Upper lobe of right lung (tissue), 1 donor: ENCODE measurements at regions not wholly inside any gene's neighbourhood (a gene's known extent, or its start where the extent isn't known, plus 50 kb on each side); places are given as distances from the start of the nearest gene placed in this dataset.

Experiments
- ATAC-seq: fragments of 200-7000 bp; cut with Tn5 transposase; one replicate; pipeline ENCODE4 v1.9.1; 2020; ENCODE audit warnings: mild to moderate bottlenecking, moderate library complexity
- DNase-seq: peaks from one replicate; pipeline ENCODE4 v3.0.0-alpha.2; 2020
- H3K27ac ChIP-seq: fragments of 200-600 bp; one replicate; pipeline ENCODE4 v1.8.0; 2022
- H3K27me3 ChIP-seq: fragments of 200-600 bp; one replicate; pipeline ENCODE4 v1.8.0; 2022; ENCODE audit warnings: mild to moderate bottlenecking
- H3K36me3 ChIP-seq: fragments of 200-600 bp; one replicate; pipeline ENCODE4 v1.8.0; 2022
- H3K4me1 ChIP-seq: fragments of 200-600 bp; one replicate; pipeline ENCODE4 v1.8.0; 2022
- H3K4me3 ChIP-seq: fragments of 200-600 bp; one replicate; pipeline ENCODE4 v1.8.0; 2022; ENCODE audit warnings: mild to moderate bottlenecking
- H3K9me3 ChIP-seq: fragments of 200-600 bp; one replicate; pipeline ENCODE4 v1.8.0; 2022
- CTCF ChIP-seq: fragments of 200-600 bp; IDR thresholded peaks from one replicate; pipeline ENCODE4 v1.8.0; 2022; ENCODE audit warnings: antibody characterized with exemption
- intact Hi-C: fragments of 100-400 bp; cut with DNase I; formaldehyde crosslinking; loops from one replicate; pipeline ENCODE4 v1.11.0; 2022
- donor health status: DM: no; HTN: yes; CAD: no; lungs with severe emphysema.

DNA sequence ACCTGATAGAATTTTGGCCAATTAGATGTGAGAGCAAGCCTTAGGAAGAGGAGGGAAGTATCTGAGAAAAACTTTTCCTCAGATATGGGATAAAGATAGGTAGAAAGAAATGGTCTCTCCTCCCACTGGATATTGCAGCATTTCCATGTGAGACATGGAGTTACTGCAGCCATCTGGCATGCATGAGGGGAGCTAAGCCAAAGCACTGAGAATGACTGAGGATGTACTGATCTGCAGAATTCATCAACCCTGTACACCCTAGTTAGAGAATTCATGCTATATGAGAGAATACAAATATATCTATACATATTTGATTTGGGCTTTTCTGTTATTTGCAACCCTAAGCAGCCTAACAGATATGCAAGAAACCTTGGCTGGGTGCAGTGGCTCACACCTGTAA lies 52.5 kb upstream of the RPL34 start:
- DNase-seq (no peak), ATAC-seq (no peak)
- Histone ChIP-seq H3K9me3 (no peaks in the 10 kb centered on the region), H3K36me3 (no peaks in the 10 kb centered on the region), H3K27me3 (no peaks in the 10 kb centered on the region), H3K4me1 (no peaks in the 10 kb centered on the region), H3K27ac (no peak overlapping the region), H3K4me3 (no peak overlapping the region)
- intact Hi-C loops = no loop called here
- TF ChIP-seq CTCF = no peak

- Histone ChIP-seq H3K9me3 (no peaks in the 10 kb centered on the region), H3K36me3 (no peaks in the 10 kb centered on the region), H3K4me3 (no peak overlapping the region), H3K27me3 (no peaks in the 10 kb centered on the region), H3K4me1 (peaks cover 4% of the 10 kb centered on the region), H3K27ac (peak overlapping the region; percentile 24)
- no peak for DNase-seq
- intact Hi-C loops = no loop called here
- TF ChIP-seq CTCF = no peak
- ATAC-seq = no peak
Measured at GRCh38 chr4:108561116-108561515, 59.3 kb upstream of the RPL34 start.

DNA sequence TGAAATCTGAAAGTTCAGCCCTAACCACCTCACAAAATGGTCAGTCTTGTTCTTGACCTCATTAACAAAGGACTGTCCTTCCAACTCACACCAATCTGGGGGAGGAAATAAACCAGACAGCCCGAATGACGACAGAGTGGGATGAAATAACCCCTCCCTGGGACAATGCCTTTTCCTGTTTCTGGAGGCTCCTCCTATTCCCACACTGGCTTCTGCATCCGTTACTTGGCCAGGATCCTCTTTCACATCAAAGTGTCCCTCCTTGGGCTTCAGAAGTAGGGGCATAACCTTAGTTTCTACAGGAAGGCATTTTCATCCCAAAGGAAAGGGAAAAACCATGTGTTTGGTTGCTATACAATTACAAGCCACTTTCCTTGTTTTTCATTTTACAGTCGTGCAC lies 59.8 kb upstream of the RPL34 start:
- TF ChIP-seq CTCF = no peak
- Histone ChIP-seq H3K27me3 (no peaks in the 10 kb centered on the region), H3K36me3 (no peaks in the 10 kb centered on the region), H3K9me3 (no peaks in the 10 kb centered on the region), H3K4me3 (no peak overlapping the region), H3K27ac (peak overlapping the region; percentile 24), H3K4me1 (peaks cover 4% of the 10 kb centered on the region)
- peak; percentile 67 for ATAC-seq
- DNase-seq = no peak
- intact Hi-C loops = no loop called here

GRCh38 chr4:108559911-108560310 lies 60.5 kb upstream of the RPL34 start:
- no peak for TF ChIP-seq CTCF
- H3K27me3 ChIP-seq = no peaks in the 10 kb centered on the region
- H3K27ac ChIP-seq = no peak overlapping the region
- H3K9me3 ChIP-seq = no peaks in the 10 kb centered on the region
- H3K36me3 ChIP-seq = no peaks in the 10 kb centered on the region
- no peak overlapping the region for H3K4me3 ChIP-seq
- ATAC-seq (no peak), DNase-seq (no peak)
- intact Hi-C loops = no loop called here
- peaks cover 4% of the 10 kb centered on the region for H3K4me1 ChIP-seq

- Histone ChIP-seq H3K36me3 (no peaks in the 10 kb centered on the region), H3K27ac (no peak overlapping the region), H3K27me3 (no peaks in the 10 kb centered on the region), H3K4me3 (no peak overlapping the region), H3K9me3 (no peaks in the 10 kb centered on the region), H3K4me1 (peaks cover 4% of the 10 kb centered on the region)
- ATAC-seq = peak; percentile 57
- no peak for TF ChIP-seq CTCF
- intact Hi-C loops = no loop called here
- no peak for DNase-seq
Measured at GRCh38 chr4:108559068-108559793, 61.1 kb upstream of the RPL34 start.
